GM18907 (cell line): ENCODE measurements at regions not wholly inside any gene's neighbourhood (a gene's known extent, or its start where the extent isn't known, plus 50 kb on each side); places are given as distances from the start of the nearest gene placed in this dataset.

Experiments used
- ATAC-seq: cut with Tn5 transposase; IDR thresholded peaks from one replicate; pipeline ENCODE4 v1.9.1; 2021; ENCODE audit warnings: mild to moderate bottlenecking, moderate library complexity; ENCODE audit not compliant: unreplicated experiment

- no peak for ATAC-seq
Measured at GRCh38 chr22:48880749-48881148, 946.9 kb downstream of the BRD1 start.

- no peak for ATAC-seq
Measured at GRCh38 chr22:48876951-48877350, 950.7 kb downstream of the BRD1 start.

GRCh38 chr22:48874956-48875355 lies 952.7 kb downstream of the BRD1 start:
- ATAC-seq = no peak

GRCh38 chr22:48873191-48873520 lies 954.5 kb downstream of the BRD1 start:
- ATAC-seq = no peak

- ATAC-seq = no peak
Measured at GRCh38 chr22:48872271-48873190, 955.1 kb downstream of the BRD1 start.

GRCh38 chr22:48871176-48871840 lies 956.4 kb downstream of the BRD1 start:
- ATAC-seq = no peak

GRCh38 chr22:48870436-48870835 lies 957.2 kb downstream of the BRD1 start:
- ATAC-seq = no peak

GRCh38 chr22:48869788-48870187 lies 957.9 kb downstream of the BRD1 start:
- no peak for ATAC-seq

GRCh38 chr22:48869161-48869560 lies 958.5 kb downstream of the BRD1 start:
- no peak for ATAC-seq

GRCh38 chr22:48868554-48868953 lies 959.1 kb downstream of the BRD1 start:
- ATAC-seq = no peak

- ATAC-seq = no peak
Measured at GRCh38 chr22:48867891-48868290, 959.8 kb downstream of the BRD1 start.

- ATAC-seq = no peak
Measured at GRCh38 chr22:48866906-48867681, 960.6 kb downstream of the BRD1 start.

- no peak for ATAC-seq
Measured at GRCh38 chr22:48864748-48865147, 962.9 kb downstream of the BRD1 start.

- no peak for ATAC-seq
Measured at GRCh38 chr22:48863965-48864528, 963.6 kb downstream of the BRD1 start.

GRCh38 chr22:48860557-48860956 lies 967.1 kb downstream of the BRD1 start:
- ATAC-seq = no peak

- no peak for ATAC-seq
Measured at GRCh38 chr22:48858856-48859255, 968.8 kb downstream of the BRD1 start.

- ATAC-seq = no peak
Measured at GRCh38 chr22:48858121-48858520, 969.6 kb downstream of the BRD1 start.

GRCh38 chr22:48857202-48857805 lies 970.4 kb downstream of the BRD1 start:
- ATAC-seq = no peak

- no peak for ATAC-seq
Measured at GRCh38 chr22:48856308-48856615, 971.4 kb downstream of the BRD1 start.

GRCh38 chr22:48855593-48856307 lies 971.9 kb downstream of the BRD1 start:
- no peak for ATAC-seq
